ENCODE measurements at regions not wholly inside any gene's neighbourhood (a gene's known extent, or its start where the extent isn't known, plus 50 kb on each side); places are given as distances from the start of the nearest gene placed in this dataset.

GRCh38 chr12:25713264-25713663 is 160.2 kb upstream of the LMNTD1 start:
- H2AFZ ChIP-seq (ENCODE audit: low read length, unreplicated experiment) = no peak overlapping the region
- H3K79me2 ChIP-seq (ENCODE audit: control insufficient read depth, insufficient read depth, low read length, unreplicated experiment) = no peaks in the 10 kb centered on the region
- H3K27ac ChIP-seq (ENCODE audit: low read depth, low read length) = no peak overlapping the region
- peaks cover 6% of the 10 kb centered on the region for H3K4me1 ChIP-seq (ENCODE audit: control insufficient read depth, insufficient read depth, low read length, unreplicated experiment)
- H3K36me3 ChIP-seq (ENCODE audit: insufficient read depth, low read length) = no peaks in the 10 kb centered on the region
- no peak overlapping the region for H3K4me3 ChIP-seq (ENCODE audit: low read depth, low read length)
- H3K27me3 ChIP-seq (ENCODE audit: insufficient read depth, low read length) = no peaks in the 10 kb centered on the region

DNA sequence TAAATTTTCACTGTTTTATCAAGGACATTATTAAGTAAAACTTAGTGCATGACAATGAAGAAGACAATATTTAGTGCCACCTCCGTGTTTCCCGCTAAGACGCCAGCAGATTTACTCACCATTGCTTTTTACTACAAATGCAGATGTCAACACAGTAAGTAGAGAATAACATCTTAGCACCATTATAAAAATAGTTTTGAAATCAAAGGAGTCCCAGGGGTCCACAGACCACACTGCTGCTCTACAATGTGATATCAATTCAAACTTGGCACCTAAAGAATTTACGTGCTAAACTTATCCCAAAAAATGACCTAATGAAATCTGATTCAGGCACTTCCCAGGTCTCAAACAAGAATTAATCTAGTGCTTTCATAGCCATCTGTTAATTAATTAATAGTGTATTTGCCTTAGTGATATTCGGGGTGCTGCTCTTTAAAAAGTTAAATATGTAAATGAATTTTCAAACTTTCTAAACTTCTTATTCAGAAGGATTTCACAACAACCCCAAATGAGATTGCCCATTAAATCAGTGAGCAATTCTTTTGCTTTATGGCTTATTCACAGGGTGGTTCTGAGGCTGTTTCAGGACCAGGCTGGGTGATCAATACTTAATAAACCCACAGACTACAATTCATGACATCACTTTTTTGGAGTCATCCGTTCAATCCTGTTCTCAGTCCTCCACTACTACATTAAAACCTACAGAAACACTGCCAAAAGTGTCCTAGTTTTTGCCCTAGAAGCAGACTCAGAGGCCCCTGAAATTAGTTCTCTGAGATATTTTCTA is 161.3 kb upstream of the LMNTD1 start:
- Histone ChIP-seq H3K4me3 (ENCODE audit: low read depth, low read length) (no peak overlapping the region), H3K36me3 (ENCODE audit: insufficient read depth, low read length) (no peaks in the 10 kb centered on the region), H3K27ac (ENCODE audit: low read depth, low read length) (no peak overlapping the region), H2AFZ (ENCODE audit: low read length, unreplicated experiment) (peak overlapping the region; percentile 1), H3K4me1 (ENCODE audit: control insufficient read depth, insufficient read depth, low read length, unreplicated experiment) (peaks cover 6% of the 10 kb centered on the region), H3K79me2 (ENCODE audit: control insufficient read depth, insufficient read depth, low read length, unreplicated experiment) (no peaks in the 10 kb centered on the region), H3K27me3 (ENCODE audit: insufficient read depth, low read length) (no peaks in the 10 kb centered on the region)

GRCh38 chr12:25715102-25715501 is 162.0 kb upstream of the LMNTD1 start:
- no peaks in the 10 kb centered on the region for H3K36me3 ChIP-seq (ENCODE audit: insufficient read depth, low read length)
- no peak overlapping the region for H3K27ac ChIP-seq (ENCODE audit: low read depth, low read length)
- peaks cover 6% of the 10 kb centered on the region for H3K4me1 ChIP-seq (ENCODE audit: control insufficient read depth, insufficient read depth, low read length, unreplicated experiment)
- no peak overlapping the region for H3K4me3 ChIP-seq (ENCODE audit: low read depth, low read length)
- no peaks in the 10 kb centered on the region for H3K79me2 ChIP-seq (ENCODE audit: control insufficient read depth, insufficient read depth, low read length, unreplicated experiment)
- H3K27me3 ChIP-seq (ENCODE audit: insufficient read depth, low read length) = no peaks in the 10 kb centered on the region
- H2AFZ ChIP-seq (ENCODE audit: low read length, unreplicated experiment) = no peak overlapping the region

DNA sequence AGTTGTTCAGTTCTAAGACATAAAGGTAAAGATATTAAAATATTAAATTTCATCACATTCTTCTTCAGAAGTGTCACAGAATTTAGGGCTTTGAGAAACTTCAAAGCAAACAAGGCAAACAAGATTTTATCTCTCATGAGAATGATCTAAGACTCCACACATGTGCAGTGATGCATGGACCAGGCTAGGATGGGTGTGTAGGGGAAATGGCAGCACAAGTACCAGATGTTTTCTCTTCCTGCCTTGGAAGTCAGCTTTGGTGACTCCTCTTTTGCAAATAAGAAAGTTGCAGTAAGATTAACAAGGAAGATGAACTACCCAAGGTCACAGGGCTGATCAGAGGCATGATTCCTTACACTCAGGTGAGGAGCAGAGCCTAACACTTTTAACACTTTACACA is 163.8 kb upstream of the LMNTD1 start:
- Histone ChIP-seq H2AFZ (ENCODE audit: low read length, unreplicated experiment) (no peak overlapping the region), H3K79me2 (ENCODE audit: control insufficient read depth, insufficient read depth, low read length, unreplicated experiment) (no peaks in the 10 kb centered on the region)

DNA sequence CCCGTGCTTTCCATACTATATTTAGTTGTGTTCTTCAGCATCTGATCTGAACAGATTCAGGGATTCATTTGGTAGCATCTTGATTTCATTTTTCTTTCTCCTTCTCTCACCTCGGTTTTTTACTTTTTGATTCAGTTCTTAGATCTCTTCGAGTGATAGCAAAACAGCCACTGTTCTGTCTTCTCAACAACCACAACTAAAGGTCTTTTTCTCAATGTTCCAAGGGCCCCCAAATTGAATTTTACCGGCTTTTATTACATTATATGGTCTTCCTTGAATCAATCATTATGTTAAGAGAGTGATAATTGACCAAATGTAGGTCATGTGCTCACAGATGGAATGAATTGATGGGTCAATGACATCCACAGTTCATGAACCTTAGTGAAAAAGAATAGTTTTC is 164.5 kb upstream of the LMNTD1 start:
- Histone ChIP-seq H3K27ac (ENCODE audit: low read depth, low read length) (no peak overlapping the region), H3K27me3 (ENCODE audit: insufficient read depth, low read length) (no peaks in the 10 kb centered on the region), H3K36me3 (ENCODE audit: insufficient read depth, low read length) (no peaks in the 10 kb centered on the region), H3K79me2 (ENCODE audit: control insufficient read depth, insufficient read depth, low read length, unreplicated experiment) (no peaks in the 10 kb centered on the region), H3K4me3 (ENCODE audit: low read depth, low read length) (no peak overlapping the region), H2AFZ (ENCODE audit: low read length, unreplicated experiment) (no peak overlapping the region), H3K4me1 (ENCODE audit: control insufficient read depth, insufficient read depth, low read length, unreplicated experiment) (peaks cover 6% of the 10 kb centered on the region)

More for the DNA sequence above, 163.8 kb upstream of the LMNTD1 start:
- Histone ChIP-seq H3K4me3 (ENCODE audit: low read depth, low read length) (no peak overlapping the region), H3K27me3 (ENCODE audit: insufficient read depth, low read length) (no peaks in the 10 kb centered on the region), H3K4me1 (ENCODE audit: control insufficient read depth, insufficient read depth, low read length, unreplicated experiment) (peaks cover 6% of the 10 kb centered on the region), H3K36me3 (ENCODE audit: insufficient read depth, low read length) (no peaks in the 10 kb centered on the region), H3K27ac (ENCODE audit: low read depth, low read length) (no peak overlapping the region)

- Histone ChIP-seq H3K79me2 (ENCODE audit: control insufficient read depth, insufficient read depth, low read length, unreplicated experiment) (no peaks in the 10 kb centered on the region), H3K4me3 (ENCODE audit: low read depth, low read length) (no peak overlapping the region), H3K36me3 (ENCODE audit: insufficient read depth, low read length) (no peaks in the 10 kb centered on the region), H2AFZ (ENCODE audit: low read length, unreplicated experiment) (no peak overlapping the region), H3K4me1 (ENCODE audit: control insufficient read depth, insufficient read depth, low read length, unreplicated experiment) (peaks cover 6% of the 10 kb centered on the region), H3K27ac (ENCODE audit: low read depth, low read length) (no peak overlapping the region), H3K27me3 (ENCODE audit: insufficient read depth, low read length) (no peaks in the 10 kb centered on the region)
These were observed 165.1 kb upstream of the LMNTD1 start for GRCh38 chr12:25718081-25718731.

DNA sequence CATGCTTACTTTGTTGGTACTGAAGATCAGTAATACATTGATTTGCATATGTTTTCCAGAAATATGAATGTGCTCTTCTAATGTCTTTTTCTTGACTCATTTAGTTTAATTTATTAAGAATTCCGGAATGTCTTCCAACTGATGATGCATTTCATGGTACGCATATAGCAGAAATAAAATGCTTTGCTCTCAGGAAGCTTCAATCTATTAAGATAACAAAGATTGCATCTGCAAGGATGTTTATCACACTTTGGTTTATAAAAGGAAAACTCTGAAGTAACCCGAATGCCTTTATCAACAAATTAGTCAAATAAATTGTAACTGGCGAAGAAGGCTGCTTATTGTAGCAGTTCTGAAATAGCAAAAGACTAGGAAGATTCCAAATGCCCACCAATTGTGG is 166.4 kb upstream of the LMNTD1 start:
- Histone ChIP-seq H3K27ac (ENCODE audit: low read depth, low read length) (no peak overlapping the region), H3K4me3 (ENCODE audit: low read depth, low read length) (no peak overlapping the region), H3K79me2 (ENCODE audit: control insufficient read depth, insufficient read depth, low read length, unreplicated experiment) (no peaks in the 10 kb centered on the region), H3K27me3 (ENCODE audit: insufficient read depth, low read length) (no peaks in the 10 kb centered on the region), H3K4me1 (ENCODE audit: control insufficient read depth, insufficient read depth, low read length, unreplicated experiment) (peaks cover 18% of the 10 kb centered on the region), H2AFZ (ENCODE audit: low read length, unreplicated experiment) (no peak overlapping the region), H3K36me3 (ENCODE audit: insufficient read depth, low read length) (no peaks in the 10 kb centered on the region)

GRCh38 chr12:25723336-25723735 is 170.3 kb upstream of the LMNTD1 start:
- peaks cover 12% of the 10 kb centered on the region for H3K4me1 ChIP-seq (ENCODE audit: control insufficient read depth, insufficient read depth, low read length, unreplicated experiment)
- H3K4me3 ChIP-seq (ENCODE audit: low read depth, low read length) = no peak overlapping the region
- no peak overlapping the region for H2AFZ ChIP-seq (ENCODE audit: low read length, unreplicated experiment)
- no peak overlapping the region for H3K27ac ChIP-seq (ENCODE audit: low read depth, low read length)
- no peaks in the 10 kb centered on the region for H3K36me3 ChIP-seq (ENCODE audit: insufficient read depth, low read length)
- H3K27me3 ChIP-seq (ENCODE audit: insufficient read depth, low read length) = no peaks in the 10 kb centered on the region
- H3K79me2 ChIP-seq (ENCODE audit: control insufficient read depth, insufficient read depth, low read length, unreplicated experiment) = no peaks in the 10 kb centered on the region

GRCh38 chr12:25723921-25724491 is 170.9 kb upstream of the LMNTD1 start:
- Histone ChIP-seq H3K79me2 (ENCODE audit: control insufficient read depth, insufficient read depth, low read length, unreplicated experiment) (no peaks in the 10 kb centered on the region), H3K36me3 (ENCODE audit: insufficient read depth, low read length) (no peaks in the 10 kb centered on the region), H3K27me3 (ENCODE audit: insufficient read depth, low read length) (no peaks in the 10 kb centered on the region), H2AFZ (ENCODE audit: low read length, unreplicated experiment) (no peak overlapping the region), H3K4me3 (ENCODE audit: low read depth, low read length) (no peak overlapping the region), H3K4me1 (ENCODE audit: control insufficient read depth, insufficient read depth, low read length, unreplicated experiment) (peaks cover 12% of the 10 kb centered on the region), H3K27ac (ENCODE audit: low read depth, low read length) (no peak overlapping the region)

DNA sequence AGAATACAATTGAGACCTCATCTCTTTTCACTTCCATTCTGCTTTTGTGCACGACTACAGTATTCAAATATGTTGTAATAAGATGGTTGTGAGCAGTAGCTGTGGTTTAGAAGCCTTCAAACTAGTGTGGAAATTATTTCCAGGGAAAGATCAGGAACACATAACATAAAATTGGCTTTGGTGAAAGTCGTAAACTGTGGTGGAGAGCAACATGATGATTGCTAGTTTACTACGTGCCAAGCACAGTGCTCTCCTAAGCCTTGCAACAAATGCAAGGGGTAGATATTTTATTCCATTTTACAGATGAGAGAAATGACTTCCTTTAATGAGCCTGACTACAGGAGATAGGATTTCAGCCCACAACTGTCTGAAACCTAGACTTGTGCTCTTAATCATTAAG is 172.4 kb upstream of the LMNTD1 start:
- H3K27me3 ChIP-seq (ENCODE audit: insufficient read depth, low read length) = no peaks in the 10 kb centered on the region
- H3K27ac ChIP-seq (ENCODE audit: low read depth, low read length) = no peak overlapping the region
- peaks cover 12% of the 10 kb centered on the region for H3K4me1 ChIP-seq (ENCODE audit: control insufficient read depth, insufficient read depth, low read length, unreplicated experiment)
- H2AFZ ChIP-seq (ENCODE audit: low read length, unreplicated experiment) = no peak overlapping the region
- H3K4me3 ChIP-seq (ENCODE audit: low read depth, low read length) = no peak overlapping the region
- no peaks in the 10 kb centered on the region for H3K36me3 ChIP-seq (ENCODE audit: insufficient read depth, low read length)
- no peaks in the 10 kb centered on the region for H3K79me2 ChIP-seq (ENCODE audit: control insufficient read depth, insufficient read depth, low read length, unreplicated experiment)

GRCh38 chr12:25725931-25726330 is 172.8 kb upstream of the LMNTD1 start:
- Histone ChIP-seq H3K79me2 (ENCODE audit: control insufficient read depth, insufficient read depth, low read length, unreplicated experiment) (no peaks in the 10 kb centered on the region), H3K36me3 (ENCODE audit: insufficient read depth, low read length) (no peaks in the 10 kb centered on the region), H3K27me3 (ENCODE audit: insufficient read depth, low read length) (no peaks in the 10 kb centered on the region), H3K27ac (ENCODE audit: low read depth, low read length) (no peak overlapping the region), H3K4me1 (ENCODE audit: control insufficient read depth, insufficient read depth, low read length, unreplicated experiment) (peaks cover 12% of the 10 kb centered on the region), H3K4me3 (ENCODE audit: low read depth, low read length) (no peak overlapping the region), H2AFZ (ENCODE audit: low read length, unreplicated experiment) (no peak overlapping the region)
